Suprapubic skin (tissue), 4 donors: ENCODE measurements at regions not wholly inside any gene's neighbourhood (a gene's known extent, or its start where the extent isn't known, plus 50 kb on each side); places are given as distances from the start of the nearest gene placed in this dataset.

Experiments
- DNase-seq, 2 donors: peaks; one replicate each; pipeline ENCODE4 v3.0.0-alpha.2; 2019; ENCODE audit warnings: low spot score in 2 of 2
- H3K27ac ChIP-seq: fragments of 200-600 bp; sonication (generic); one replicate; pipeline ENCODE4 v1.5.1; 2019
- H3K27me3 ChIP-seq: fragments of 200-600 bp; sonication (generic); one replicate; pipeline ENCODE4 v1.5.1; 2019
- H3K36me3 ChIP-seq: fragments of 200-600 bp; sonication (generic); one replicate; pipeline ENCODE4 v1.5.1; 2019
- H3K4me1 ChIP-seq: fragments of 200-600 bp; sonication (generic); one replicate; pipeline ENCODE4 v1.5.1; 2019
- H3K4me3 ChIP-seq: fragments of 200-600 bp; sonication (generic); one replicate; pipeline ENCODE4 v1.5.1; 2019; ENCODE audit warnings: mild to moderate bottlenecking
- H3K9me3 ChIP-seq: fragments of 200-600 bp; sonication (generic); one replicate; pipeline ENCODE4 v1.5.1; 2019
- EP300 ChIP-seq: sonication (generic); formaldehyde crosslinking; IDR thresholded peaks from one replicate; pipeline ENCODE4 v1.6.1; 2017; ENCODE audit warnings: antibody characterized with exemption
- POLR2A ChIP-seq, 2 donors: fragments of 450-650 bp; IDR thresholded peaks; one replicate each; pipeline ENCODE4 v1.6.1; 2017; ENCODE audit warnings: antibody characterized with exemption in 2 of 2, mild to moderate bottlenecking in 2 of 2, moderate library complexity in 2 of 2
- POLR2AphosphoS5 ChIP-seq, 3 donors: sonication (generic); formaldehyde crosslinking; IDR thresholded peaks; one replicate each; pipeline ENCODE4 v1.6.1; 2017; ENCODE audit warnings: antibody characterized with exemption in 3 of 3
- WGBS: methylation state at CpG from one replicate; pipeline ENCODE4 v1.1.5; 2018; 5-methylcytosine and 5-hydroxymethylcytosine counted together
- TF ChIP-seq, protein P1 (sequence below), 2 donors: fragments of 200-600 bp in 1 of 2; fragments of 450-650 bp in 1 of 2; sonication (generic) in 1 of 2; IDR thresholded peaks; one replicate each; pipeline ENCODE4 v1.5.1; 2016 to 2019; ENCODE audit warnings: antibody characterized with exemption in 2 of 2, mild to moderate bottlenecking in 1 of 2, moderate library complexity in 1 of 2

DNA sequence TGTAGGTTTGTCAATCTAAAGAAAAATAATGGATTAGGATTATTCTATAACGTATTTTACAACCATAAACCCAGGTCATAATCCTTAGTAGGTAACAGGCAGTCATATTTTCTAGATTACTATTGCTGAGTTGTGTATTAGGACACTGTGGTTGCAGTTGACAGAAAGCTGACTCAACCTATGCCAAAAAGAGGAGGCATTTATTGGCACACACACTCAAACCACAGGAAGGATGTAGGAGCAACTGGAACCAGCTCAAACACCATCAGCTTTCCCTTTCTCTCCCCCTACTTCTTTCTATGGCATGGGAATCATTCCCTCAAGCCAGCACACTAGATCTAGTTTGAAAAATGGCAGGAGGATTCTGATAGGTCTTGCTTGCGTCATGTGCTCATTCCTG, 136.4 kb upstream of the FAM9C start:
- H3K36me3 ChIP-seq: no peaks in the 10 kb centered on the region
- no peaks in the 10 kb centered on the region for H3K9me3 ChIP-seq
- H3K27ac ChIP-seq: no peak overlapping the region
- DNase-seq: no peak
- no peak overlapping the region for H3K4me3 ChIP-seq
- no peak for TF ChIP-seq EP300
- TF ChIP-seq, protein P1, sequence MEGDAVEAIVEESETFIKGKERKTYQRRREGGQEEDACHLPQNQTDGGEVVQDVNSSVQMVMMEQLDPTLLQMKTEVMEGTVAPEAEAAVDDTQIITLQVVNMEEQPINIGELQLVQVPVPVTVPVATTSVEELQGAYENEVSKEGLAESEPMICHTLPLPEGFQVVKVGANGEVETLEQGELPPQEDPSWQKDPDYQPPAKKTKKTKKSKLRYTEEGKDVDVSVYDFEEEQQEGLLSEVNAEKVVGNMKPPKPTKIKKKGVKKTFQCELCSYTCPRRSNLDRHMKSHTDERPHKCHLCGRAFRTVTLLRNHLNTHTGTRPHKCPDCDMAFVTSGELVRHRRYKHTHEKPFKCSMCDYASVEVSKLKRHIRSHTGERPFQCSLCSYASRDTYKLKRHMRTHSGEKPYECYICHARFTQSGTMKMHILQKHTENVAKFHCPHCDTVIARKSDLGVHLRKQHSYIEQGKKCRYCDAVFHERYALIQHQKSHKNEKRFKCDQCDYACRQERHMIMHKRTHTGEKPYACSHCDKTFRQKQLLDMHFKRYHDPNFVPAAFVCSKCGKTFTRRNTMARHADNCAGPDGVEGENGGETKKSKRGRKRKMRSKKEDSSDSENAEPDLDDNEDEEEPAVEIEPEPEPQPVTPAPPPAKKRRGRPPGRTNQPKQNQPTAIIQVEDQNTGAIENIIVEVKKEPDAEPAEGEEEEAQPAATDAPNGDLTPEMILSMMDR (IDR thresholded peaks at IDR 0.05): no peak
- no peak for TF ChIP-seq POLR2AphosphoS5 (IDR thresholded peaks at IDR 0.05)
- H3K27me3 ChIP-seq: no peaks in the 10 kb centered on the region
- 73% methylated on average over 2 of the region's 2 CpGs for WGBS
- no peaks in the 10 kb centered on the region for H3K4me1 ChIP-seq

- H3K36me3 ChIP-seq: no peaks in the 10 kb centered on the region
- no peak for DNase-seq
- H3K27me3 ChIP-seq: no peaks in the 10 kb centered on the region
- H3K4me3 ChIP-seq: no peak overlapping the region
- WGBS: 71% methylated on average over 3 of the region's 3 CpGs
- no peak overlapping the region for H3K27ac ChIP-seq
- no peaks in the 10 kb centered on the region for H3K9me3 ChIP-seq
- TF ChIP-seq, protein P1 (IDR thresholded peaks at IDR 0.05): no peak
- TF ChIP-seq POLR2AphosphoS5 (IDR thresholded peaks at IDR 0.05): no peak
- H3K4me1 ChIP-seq: no peaks in the 10 kb centered on the region
Observed at GRCh38 chrX:13179586-13179985, 135.2 kb upstream of the FAM9C start.

DNA sequence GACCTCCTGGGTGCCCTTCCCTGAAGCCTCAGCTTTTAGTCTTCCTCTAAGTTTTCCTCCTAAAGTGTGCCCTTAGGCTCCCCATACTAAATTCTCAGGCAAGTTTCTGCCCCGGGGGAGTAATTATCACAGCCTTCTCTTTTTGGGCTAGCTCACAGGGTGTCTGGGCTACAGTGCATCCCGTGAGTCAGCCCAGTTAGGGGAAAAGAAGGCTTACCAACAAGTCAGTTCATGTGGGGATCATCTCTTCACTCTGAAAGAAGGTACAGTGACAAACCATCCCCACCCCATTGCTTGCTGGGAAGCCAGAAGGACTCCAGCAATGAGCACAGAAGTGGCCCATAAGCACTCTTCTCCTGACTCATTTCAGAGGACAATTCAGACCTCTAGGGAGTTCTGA, 134.7 kb upstream of the FAM9C start:
- 79% methylated on average over 2 of the region's 2 CpGs for WGBS
- no peak for DNase-seq
- H3K4me3 ChIP-seq: no peak overlapping the region
- no peaks in the 10 kb centered on the region for H3K27me3 ChIP-seq
- H3K4me1 ChIP-seq: no peaks in the 10 kb centered on the region
- no peak for TF ChIP-seq EP300
- no peak for TF ChIP-seq POLR2A (IDR thresholded peaks at IDR 0.05)
- TF ChIP-seq, protein P1 (IDR thresholded peaks at IDR 0.05): no peak
- TF ChIP-seq POLR2AphosphoS5 (IDR thresholded peaks at IDR 0.05): no peak
- no peaks in the 10 kb centered on the region for H3K9me3 ChIP-seq
- no peaks in the 10 kb centered on the region for H3K36me3 ChIP-seq
- no peak overlapping the region for H3K27ac ChIP-seq

DNA sequence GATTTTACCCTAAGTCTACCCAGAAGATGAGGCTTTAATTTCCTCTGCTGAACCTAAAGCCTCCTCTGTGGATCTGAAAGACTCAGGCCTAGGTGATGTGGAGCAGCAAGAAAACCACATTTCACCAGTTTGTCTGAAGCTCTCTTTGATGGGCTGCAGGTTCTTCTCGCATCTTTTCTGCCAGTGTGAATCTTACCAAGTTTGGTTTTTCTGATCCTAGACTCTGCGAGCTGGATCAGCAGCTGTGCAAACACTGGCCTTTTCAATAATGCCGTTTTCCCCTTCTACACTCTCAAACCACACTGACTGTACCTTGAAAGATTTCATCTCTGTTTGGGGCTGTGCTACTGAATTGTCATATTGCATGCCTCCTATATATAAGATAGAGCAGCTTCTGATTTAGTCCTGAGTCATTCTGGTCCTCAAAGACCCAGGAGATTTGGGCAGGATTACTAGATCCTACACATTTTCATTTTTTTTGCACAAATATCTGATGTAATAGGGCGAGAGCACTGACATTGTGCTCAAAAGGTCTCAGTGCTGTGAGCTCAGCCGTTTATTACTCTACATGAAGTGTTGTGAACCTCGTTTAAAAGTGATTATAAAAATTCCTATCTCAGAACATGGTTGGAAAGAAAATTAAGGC, 133.6 kb upstream of the FAM9C start:
- no peaks in the 10 kb centered on the region for H3K9me3 ChIP-seq
- H3K4me3 ChIP-seq: no peak overlapping the region
- TF ChIP-seq POLR2AphosphoS5 (IDR thresholded peaks at IDR 0.05) (no peak), POLR2A (IDR thresholded peaks at IDR 0.05) (no peak), EP300 (no peak)
- TF ChIP-seq, protein P1 (IDR thresholded peaks at IDR 0.05): no peak
- no peak for DNase-seq
- no peaks in the 10 kb centered on the region for H3K4me1 ChIP-seq
- no peaks in the 10 kb centered on the region for H3K27me3 ChIP-seq
- 70% methylated on average over 6 of the region's 6 CpGs for WGBS
- no peaks in the 10 kb centered on the region for H3K36me3 ChIP-seq
- H3K27ac ChIP-seq: no peak overlapping the region

GRCh38 chrX:13175056-13175455, 130.6 kb upstream of the FAM9C start:
- DNase-seq: no peak
- no peak overlapping the region for H3K27ac ChIP-seq
- 86% methylated on average over 2 of the region's 2 CpGs for WGBS
- no peaks in the 10 kb centered on the region for H3K36me3 ChIP-seq
- H3K4me3 ChIP-seq: no peak overlapping the region
- H3K9me3 ChIP-seq: no peaks in the 10 kb centered on the region
- H3K27me3 ChIP-seq: no peaks in the 10 kb centered on the region
- TF ChIP-seq POLR2A (IDR thresholded peaks at IDR 0.05): no peak
- TF ChIP-seq, protein P1 (IDR thresholded peaks at IDR 0.05): no peak
- no peak for TF ChIP-seq POLR2AphosphoS5 (IDR thresholded peaks at IDR 0.05)
- TF ChIP-seq EP300: no peak
- H3K4me1 ChIP-seq: no peaks in the 10 kb centered on the region
